ENCODE measurements at regions not wholly inside any gene's neighbourhood (a gene's known extent, or its start where the extent isn't known, plus 50 kb on each side); places are given as distances from the start of the nearest gene placed in this dataset.

DNA sequence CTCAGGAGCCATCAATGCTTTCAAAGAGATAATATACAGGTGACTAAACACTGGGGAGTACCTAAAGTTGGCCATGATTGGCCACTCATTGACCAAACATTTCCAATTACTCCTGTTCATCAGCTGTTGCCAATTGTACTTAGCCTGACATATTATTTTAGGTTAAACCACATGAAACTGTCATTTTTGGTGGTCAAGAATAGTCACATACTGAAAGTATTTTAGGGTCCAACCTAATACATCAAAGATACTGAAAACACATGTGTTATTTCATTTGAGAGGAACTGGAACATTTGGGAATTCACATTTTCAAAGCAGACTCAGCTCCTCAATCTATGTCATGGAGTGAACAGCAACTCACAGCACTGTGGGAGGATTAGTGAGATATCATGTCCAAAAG, 63.9 kb upstream of the KCNA5 start (continued):
- TF ChIP-seq EZH2phosphoT487 (IDR thresholded peaks at IDR 0.05; ENCODE audit: unreplicated experiment), result no peak
- TF ChIP-seq ZNF114 (CRISPR knock-in tag; IDR thresholded peaks at IDR 0.05), result no peak
- TF ChIP-seq ZNF331 (CRISPR knock-in tag; IDR thresholded peaks at IDR 0.05; ENCODE audit: low read depth), result no peak
- TF ChIP-seq CTCF (conservative IDR thresholded peaks at IDR 0.05; ENCODE audit: low read depth in 2 of 2), result no peak
- TF ChIP-seq CREB1 (CRISPR knock-in tag; IDR thresholded peaks at IDR 0.05; ENCODE audit: low read depth), result no peak
- TF ChIP-seq, protein P1, sequence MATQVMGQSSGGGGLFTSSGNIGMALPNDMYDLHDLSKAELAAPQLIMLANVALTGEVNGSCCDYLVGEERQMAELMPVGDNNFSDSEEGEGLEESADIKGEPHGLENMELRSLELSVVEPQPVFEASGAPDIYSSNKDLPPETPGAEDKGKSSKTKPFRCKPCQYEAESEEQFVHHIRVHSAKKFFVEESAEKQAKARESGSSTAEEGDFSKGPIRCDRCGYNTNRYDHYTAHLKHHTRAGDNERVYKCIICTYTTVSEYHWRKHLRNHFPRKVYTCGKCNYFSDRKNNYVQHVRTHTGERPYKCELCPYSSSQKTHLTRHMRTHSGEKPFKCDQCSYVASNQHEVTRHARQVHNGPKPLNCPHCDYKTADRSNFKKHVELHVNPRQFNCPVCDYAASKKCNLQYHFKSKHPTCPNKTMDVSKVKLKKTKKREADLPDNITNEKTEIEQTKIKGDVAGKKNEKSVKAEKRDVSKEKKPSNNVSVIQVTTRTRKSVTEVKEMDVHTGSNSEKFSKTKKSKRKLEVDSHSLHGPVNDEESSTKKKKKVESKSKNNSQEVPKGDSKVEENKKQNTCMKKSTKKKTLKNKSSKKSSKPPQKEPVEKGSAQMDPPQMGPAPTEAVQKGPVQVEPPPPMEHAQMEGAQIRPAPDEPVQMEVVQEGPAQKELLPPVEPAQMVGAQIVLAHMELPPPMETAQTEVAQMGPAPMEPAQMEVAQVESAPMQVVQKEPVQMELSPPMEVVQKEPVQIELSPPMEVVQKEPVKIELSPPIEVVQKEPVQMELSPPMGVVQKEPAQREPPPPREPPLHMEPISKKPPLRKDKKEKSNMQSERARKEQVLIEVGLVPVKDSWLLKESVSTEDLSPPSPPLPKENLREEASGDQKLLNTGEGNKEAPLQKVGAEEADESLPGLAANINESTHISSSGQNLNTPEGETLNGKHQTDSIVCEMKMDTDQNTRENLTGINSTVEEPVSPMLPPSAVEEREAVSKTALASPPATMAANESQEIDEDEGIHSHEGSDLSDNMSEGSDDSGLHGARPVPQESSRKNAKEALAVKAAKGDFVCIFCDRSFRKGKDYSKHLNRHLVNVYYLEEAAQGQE (IDR thresholded peaks at IDR 0.05; ENCODE audit: unreplicated experiment), result no peak

- no peak for ATAC-seq
- Histone ChIP-seq H3K27ac (ENCODE audit: low read depth) (no peak overlapping the region), H3K4me2 (no peak overlapping the region), H3K4me1 (ENCODE audit: insufficient read depth) (no peaks in the 10 kb centered on the region), H3F3A (replicated peaks; ENCODE audit: low read depth) (no peaks in the 10 kb centered on the region), H3K4me3 (no peak overlapping the region), H3K27me3 (ENCODE audit: insufficient read depth) (no peaks in the 10 kb centered on the region), H4K20me1 (replicated peaks; ENCODE audit: insufficient read depth) (no peaks in the 10 kb centered on the region), H2AFZ (no peak overlapping the region), H3K36me3 (ENCODE audit: insufficient read depth) (no peaks in the 10 kb centered on the region), H3K9me2 (ENCODE audit: insufficient read depth) (peaks cover 17% of the 10 kb centered on the region), H3K79me2 (replicated peaks; ENCODE audit: insufficient read depth) (no peaks in the 10 kb centered on the region)
- Mint-ChIP-seq H3K9me3 (no peaks in the 10 kb centered on the region), H3K4me1 (no peaks in the 10 kb centered on the region; the same call in 2 of the 3 replicates), H3K4me3 (no peak overlapping the region), H3K27ac (no peak overlapping the region), H3K27me3 (ENCODE audit: insufficient read depth, low read depth, poor library complexity) (no peaks in the 10 kb centered on the region), H3K36me3 (ENCODE audit: low read depth) (no peaks in the 10 kb centered on the region)
- no peak for DNase-seq (ENCODE audit: low spot score)
- TF ChIP-seq ZNF462 (CRISPR knock-in tag; IDR thresholded peaks at IDR 0.05) (no peak), CREB1 (CRISPR knock-in tag; IDR thresholded peaks at IDR 0.05; ENCODE audit: low read depth) (no peak), JUNB (IDR thresholded peaks at IDR 0.05; ENCODE audit: unreplicated experiment) (no peak), ZNF331 (CRISPR knock-in tag; IDR thresholded peaks at IDR 0.05; ENCODE audit: low read depth) (no peak), NANOG (IDR thresholded peaks at IDR 0.05; ENCODE audit: borderline replicate concordance) (no peak)
- TF ChIP-seq, protein P1 (IDR thresholded peaks at IDR 0.05; ENCODE audit: unreplicated experiment), result no peak
Observed at GRCh38 chr12:4984344-4984743, 59.3 kb upstream of the KCNA5 start.

Data from GM23338 (cell line).